ENCODE measurements at regions not wholly inside any gene's neighbourhood (a gene's known extent, or its start where the extent isn't known, plus 50 kb on each side); places are given as distances from the start of the nearest gene placed in this dataset.

- no peak for DNase-seq (ENCODE audit: low spot score)
These were observed 123.4 kb downstream of the SPCS3 start for GRCh38 chr4:176443117-176443516.

GRCh38 chr4:176443646-176444409 is 124.1 kb downstream of the SPCS3 start:
- no peak for DNase-seq (ENCODE audit: low spot score)

- no peak for DNase-seq (ENCODE audit: low spot score)
These were observed 125.0 kb downstream of the SPCS3 start for GRCh38 chr4:176444741-176445140.

GRCh38 chr4:176448761-176449160 is 129.0 kb downstream of the SPCS3 start:
- no peak for DNase-seq (ENCODE audit: low spot score)

- DNase-seq (ENCODE audit: low spot score): no peak
These were observed 131.7 kb downstream of the SPCS3 start for GRCh38 chr4:176451443-176451842.

GRCh38 chr4:176453079-176453478 is 133.3 kb downstream of the SPCS3 start:
- DNase-seq (ENCODE audit: low spot score): no peak

- no peak for DNase-seq (ENCODE audit: low spot score)
These were observed 133.9 kb downstream of the SPCS3 start for GRCh38 chr4:176453658-176454057.

GRCh38 chr4:176464748-176465147 is 145.0 kb downstream of the SPCS3 start:
- DNase-seq (ENCODE audit: low spot score): no peak

GRCh38 chr4:176467001-176467400 is 147.2 kb downstream of the SPCS3 start:
- DNase-seq (ENCODE audit: low spot score): no peak

- no peak for DNase-seq (ENCODE audit: low spot score)
These were observed 149.8 kb downstream of the SPCS3 start for GRCh38 chr4:176469546-176469945.

- no peak for DNase-seq (ENCODE audit: low spot score)
These were observed 150.9 kb downstream of the SPCS3 start for GRCh38 chr4:176470671-176471070.

GRCh38 chr4:176475067-176475466 is 155.3 kb downstream of the SPCS3 start:
- no peak for DNase-seq (ENCODE audit: low spot score)

- DNase-seq (ENCODE audit: low spot score): no peak
These were observed 158.3 kb downstream of the SPCS3 start for GRCh38 chr4:176478076-176478475.

- DNase-seq (ENCODE audit: low spot score): no peak
These were observed 160.0 kb downstream of the SPCS3 start for GRCh38 chr4:176479767-176480166.

- no peak for DNase-seq (ENCODE audit: low spot score)
These were observed 163.2 kb downstream of the SPCS3 start for GRCh38 chr4:176482972-176483371.

- no peak for DNase-seq (ENCODE audit: low spot score)
These were observed 164.7 kb downstream of the SPCS3 start for GRCh38 chr4:176484301-176484984.

- no peak for DNase-seq (ENCODE audit: low spot score)
These were observed 169.2 kb downstream of the SPCS3 start for GRCh38 chr4:176489001-176489400.

- DNase-seq (ENCODE audit: low spot score): no peak
These were observed 173.0 kb downstream of the SPCS3 start for GRCh38 chr4:176492646-176493302.

- no peak for DNase-seq (ENCODE audit: low spot score)
These were observed 179.0 kb downstream of the SPCS3 start for GRCh38 chr4:176498617-176499256.

GRCh38 chr4:176499518-176499917 is 179.8 kb downstream of the SPCS3 start:
- DNase-seq (ENCODE audit: low spot score): no peak

GRCh38 chr4:176500894-176501293 is 181.1 kb downstream of the SPCS3 start:
- DNase-seq (ENCODE audit: low spot score): no peak

- DNase-seq (ENCODE audit: low spot score): no peak
These were observed 184.4 kb downstream of the SPCS3 start for GRCh38 chr4:176504118-176504517.
